ENCODE measurements at regions not wholly inside any gene's neighbourhood (a gene's known extent, or its start where the extent isn't known, plus 50 kb on each side); places are given as distances from the start of the nearest gene placed in this dataset.

DNA sequence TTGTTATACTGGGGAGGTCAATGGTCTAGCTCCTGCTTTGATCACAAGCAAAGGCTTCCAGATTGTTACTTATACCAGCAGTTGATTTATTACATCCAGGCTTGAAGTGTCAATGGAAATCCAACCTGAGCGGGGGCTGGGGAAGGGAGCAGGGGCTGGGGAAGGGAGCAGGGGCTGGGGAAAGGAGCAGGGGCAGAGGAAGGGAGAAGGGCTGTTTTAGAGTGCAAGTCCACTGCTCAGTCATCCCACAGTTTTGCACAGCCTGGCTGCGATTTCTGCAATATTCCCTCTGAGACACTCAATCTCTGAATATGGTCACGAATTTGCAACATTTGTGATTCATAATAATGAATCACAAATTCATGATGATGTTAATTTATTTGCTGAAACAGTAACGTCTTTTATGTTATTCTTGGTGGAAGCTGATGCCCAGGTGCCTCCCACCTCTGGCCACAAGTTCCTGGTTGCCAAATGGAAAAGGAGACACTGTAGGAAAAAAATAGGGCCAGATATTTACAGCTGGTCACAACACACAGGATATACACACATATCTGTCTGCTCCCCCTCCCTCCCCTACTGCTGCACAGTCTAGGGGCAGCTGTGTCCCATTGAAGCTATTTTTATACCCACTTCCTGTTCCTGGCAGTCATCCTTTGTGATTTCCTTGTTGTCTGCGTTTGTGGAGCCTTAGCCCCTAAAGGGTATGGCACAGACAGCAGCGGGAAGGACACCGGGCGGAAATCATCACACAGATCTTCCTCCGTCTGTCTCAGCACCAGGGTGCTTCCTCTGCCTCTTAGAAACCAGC lies 325.1 kb downstream of the GADD45G start:
- H3K4me3 ChIP-seq = no peak overlapping the region
- H3F3A ChIP-seq (replicated peaks; ENCODE audit: low read depth) = no peaks in the 10 kb centered on the region
- no peaks in the 10 kb centered on the region for H3K27me3 ChIP-seq (ENCODE audit: insufficient read depth)
- ATAC-seq (no peak), DNase-seq (ENCODE audit: low spot score) (no peak)
- no peak overlapping the region for H3K4me2 ChIP-seq
- Mint-ChIP-seq H3K27me3 (ENCODE audit: insufficient read depth, low read depth, poor library complexity) (peaks cover 5% of the 10 kb centered on the region), H3K27ac (no peak overlapping the region), H3K4me3 (no peak overlapping the region), H3K36me3 (ENCODE audit: low read depth) (no peaks in the 10 kb centered on the region), H3K4me1 (peaks cover 6% of the 10 kb centered on the region; the same call in 2 of the 3 replicates), H3K9me3 (no peaks in the 10 kb centered on the region)
- TF ChIP-seq, protein P1, sequence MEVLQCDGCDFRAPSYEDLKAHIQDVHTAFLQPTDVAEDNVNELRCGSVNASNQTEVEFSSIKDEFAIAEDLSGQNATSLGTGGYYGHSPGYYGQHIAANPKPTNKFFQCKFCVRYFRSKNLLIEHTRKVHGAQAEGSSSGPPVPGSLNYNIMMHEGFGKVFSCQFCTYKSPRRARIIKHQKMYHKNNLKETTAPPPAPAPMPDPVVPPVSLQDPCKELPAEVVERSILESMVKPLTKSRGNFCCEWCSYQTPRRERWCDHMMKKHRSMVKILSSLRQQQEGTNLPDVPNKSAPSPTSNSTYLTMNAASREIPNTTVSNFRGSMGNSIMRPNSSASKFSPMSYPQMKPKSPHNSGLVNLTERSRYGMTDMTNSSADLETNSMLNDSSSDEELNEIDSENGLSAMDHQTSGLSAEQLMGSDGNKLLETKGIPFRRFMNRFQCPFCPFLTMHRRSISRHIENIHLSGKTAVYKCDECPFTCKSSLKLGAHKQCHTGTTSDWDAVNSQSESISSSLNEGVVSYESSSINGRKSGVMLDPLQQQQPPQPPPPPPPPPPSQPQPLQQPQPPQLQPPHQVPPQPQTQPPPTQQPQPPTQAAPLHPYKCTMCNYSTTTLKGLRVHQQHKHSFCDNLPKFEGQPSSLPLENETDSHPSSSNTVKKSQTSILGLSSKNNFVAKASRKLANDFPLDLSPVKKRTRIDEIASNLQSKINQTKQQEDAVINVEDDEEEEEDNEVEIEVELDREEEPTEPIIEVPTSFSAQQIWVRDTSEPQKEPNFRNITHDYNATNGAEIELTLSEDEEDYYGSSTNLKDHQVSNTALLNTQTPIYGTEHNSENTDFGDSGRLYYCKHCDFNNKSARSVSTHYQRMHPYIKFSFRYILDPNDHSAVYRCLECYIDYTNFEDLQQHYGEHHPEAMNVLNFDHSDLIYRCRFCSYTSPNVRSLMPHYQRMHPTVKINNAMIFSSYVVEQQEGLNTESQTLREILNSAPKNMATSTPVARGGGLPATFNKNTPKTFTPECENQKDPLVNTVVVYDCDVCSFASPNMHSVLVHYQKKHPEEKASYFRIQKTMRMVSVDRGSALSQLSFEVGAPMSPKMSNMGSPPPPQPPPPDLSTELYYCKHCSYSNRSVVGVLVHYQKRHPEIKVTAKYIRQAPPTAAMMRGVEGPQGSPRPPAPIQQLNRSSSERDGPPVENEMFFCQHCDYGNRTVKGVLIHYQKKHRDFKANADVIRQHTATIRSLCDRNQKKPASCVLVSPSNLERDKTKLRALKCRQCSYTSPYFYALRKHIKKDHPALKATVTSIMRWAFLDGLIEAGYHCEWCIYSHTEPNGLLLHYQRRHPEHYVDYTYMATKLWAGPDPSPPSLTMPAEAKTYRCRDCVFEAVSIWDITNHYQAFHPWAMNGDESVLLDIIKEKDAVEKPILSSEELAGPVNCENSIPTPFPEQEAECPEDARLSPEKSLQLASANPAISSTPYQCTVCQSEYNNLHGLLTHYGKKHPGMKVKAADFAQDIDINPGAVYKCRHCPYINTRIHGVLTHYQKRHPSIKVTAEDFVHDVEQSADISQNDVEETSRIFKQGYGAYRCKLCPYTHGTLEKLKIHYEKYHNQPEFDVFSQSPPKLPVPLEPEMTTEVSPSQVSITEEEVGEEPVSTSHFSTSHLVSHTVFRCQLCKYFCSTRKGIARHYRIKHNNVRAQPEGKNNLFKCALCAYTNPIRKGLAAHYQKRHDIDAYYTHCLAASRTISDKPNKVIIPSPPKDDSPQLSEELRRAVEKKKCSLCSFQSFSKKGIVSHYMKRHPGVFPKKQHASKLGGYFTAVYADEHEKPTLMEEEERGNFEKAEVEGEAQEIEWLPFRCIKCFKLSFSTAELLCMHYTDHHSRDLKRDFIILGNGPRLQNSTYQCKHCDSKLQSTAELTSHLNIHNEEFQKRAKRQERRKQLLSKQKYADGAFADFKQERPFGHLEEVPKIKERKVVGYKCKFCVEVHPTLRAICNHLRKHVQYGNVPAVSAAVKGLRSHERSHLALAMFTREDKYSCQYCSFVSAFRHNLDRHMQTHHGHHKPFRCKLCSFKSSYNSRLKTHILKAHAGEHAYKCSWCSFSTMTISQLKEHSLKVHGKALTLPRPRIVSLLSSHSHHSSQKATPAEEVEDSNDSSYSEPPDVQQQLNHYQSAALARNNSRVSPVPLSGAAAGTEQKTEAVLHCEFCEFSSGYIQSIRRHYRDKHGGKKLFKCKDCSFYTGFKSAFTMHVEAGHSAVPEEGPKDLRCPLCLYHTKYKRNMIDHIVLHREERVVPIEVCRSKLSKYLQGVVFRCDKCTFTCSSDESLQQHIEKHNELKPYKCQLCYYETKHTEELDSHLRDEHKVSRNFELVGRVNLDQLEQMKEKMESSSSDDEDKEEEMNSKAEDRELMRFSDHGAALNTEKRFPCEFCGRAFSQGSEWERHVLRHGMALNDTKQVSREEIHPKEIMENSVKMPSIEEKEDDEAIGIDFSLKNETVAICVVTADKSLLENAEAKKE (CRISPR knock-in tag; IDR thresholded peaks at IDR 0.05) = no peak
- no peak for TF ChIP-seq JUNB (IDR thresholded peaks at IDR 0.05; ENCODE audit: unreplicated experiment)
- TF ChIP-seq ZNF114 (CRISPR knock-in tag; IDR thresholded peaks at IDR 0.05) = no peak
- no peak for TF ChIP-seq EZH2phosphoT487 (IDR thresholded peaks at IDR 0.05; ENCODE audit: unreplicated experiment)
- TF ChIP-seq, protein P2, sequence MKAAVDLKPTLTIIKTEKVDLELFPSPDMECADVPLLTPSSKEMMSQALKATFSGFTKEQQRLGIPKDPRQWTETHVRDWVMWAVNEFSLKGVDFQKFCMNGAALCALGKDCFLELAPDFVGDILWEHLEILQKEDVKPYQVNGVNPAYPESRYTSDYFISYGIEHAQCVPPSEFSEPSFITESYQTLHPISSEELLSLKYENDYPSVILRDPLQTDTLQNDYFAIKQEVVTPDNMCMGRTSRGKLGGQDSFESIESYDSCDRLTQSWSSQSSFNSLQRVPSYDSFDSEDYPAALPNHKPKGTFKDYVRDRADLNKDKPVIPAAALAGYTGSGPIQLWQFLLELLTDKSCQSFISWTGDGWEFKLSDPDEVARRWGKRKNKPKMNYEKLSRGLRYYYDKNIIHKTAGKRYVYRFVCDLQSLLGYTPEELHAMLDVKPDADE (IDR thresholded peaks at IDR 0.05) = no peak
- no peak for TF ChIP-seq POLR2AphosphoS5 (IDR thresholded peaks at IDR 0.05; ENCODE audit: low read depth)
- TF ChIP-seq STAT1 (IDR thresholded peaks at IDR 0.05; ENCODE audit: unreplicated experiment) = no peak
- TF ChIP-seq CREB1 (CRISPR knock-in tag; IDR thresholded peaks at IDR 0.05; ENCODE audit: low read depth) = no peak
- TF ChIP-seq, protein P3, sequence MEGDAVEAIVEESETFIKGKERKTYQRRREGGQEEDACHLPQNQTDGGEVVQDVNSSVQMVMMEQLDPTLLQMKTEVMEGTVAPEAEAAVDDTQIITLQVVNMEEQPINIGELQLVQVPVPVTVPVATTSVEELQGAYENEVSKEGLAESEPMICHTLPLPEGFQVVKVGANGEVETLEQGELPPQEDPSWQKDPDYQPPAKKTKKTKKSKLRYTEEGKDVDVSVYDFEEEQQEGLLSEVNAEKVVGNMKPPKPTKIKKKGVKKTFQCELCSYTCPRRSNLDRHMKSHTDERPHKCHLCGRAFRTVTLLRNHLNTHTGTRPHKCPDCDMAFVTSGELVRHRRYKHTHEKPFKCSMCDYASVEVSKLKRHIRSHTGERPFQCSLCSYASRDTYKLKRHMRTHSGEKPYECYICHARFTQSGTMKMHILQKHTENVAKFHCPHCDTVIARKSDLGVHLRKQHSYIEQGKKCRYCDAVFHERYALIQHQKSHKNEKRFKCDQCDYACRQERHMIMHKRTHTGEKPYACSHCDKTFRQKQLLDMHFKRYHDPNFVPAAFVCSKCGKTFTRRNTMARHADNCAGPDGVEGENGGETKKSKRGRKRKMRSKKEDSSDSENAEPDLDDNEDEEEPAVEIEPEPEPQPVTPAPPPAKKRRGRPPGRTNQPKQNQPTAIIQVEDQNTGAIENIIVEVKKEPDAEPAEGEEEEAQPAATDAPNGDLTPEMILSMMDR (conservative IDR thresholded peaks at IDR 0.05; ENCODE audit: low read depth in 2 of 2) = no peak
- no peak for TF ChIP-seq NANOG (IDR thresholded peaks at IDR 0.05; ENCODE audit: borderline replicate concordance)
- no peak for TF ChIP-seq EZH2 (IDR thresholded peaks at IDR 0.05; ENCODE audit: low read depth, unreplicated experiment)
- TF ChIP-seq, protein P4, sequence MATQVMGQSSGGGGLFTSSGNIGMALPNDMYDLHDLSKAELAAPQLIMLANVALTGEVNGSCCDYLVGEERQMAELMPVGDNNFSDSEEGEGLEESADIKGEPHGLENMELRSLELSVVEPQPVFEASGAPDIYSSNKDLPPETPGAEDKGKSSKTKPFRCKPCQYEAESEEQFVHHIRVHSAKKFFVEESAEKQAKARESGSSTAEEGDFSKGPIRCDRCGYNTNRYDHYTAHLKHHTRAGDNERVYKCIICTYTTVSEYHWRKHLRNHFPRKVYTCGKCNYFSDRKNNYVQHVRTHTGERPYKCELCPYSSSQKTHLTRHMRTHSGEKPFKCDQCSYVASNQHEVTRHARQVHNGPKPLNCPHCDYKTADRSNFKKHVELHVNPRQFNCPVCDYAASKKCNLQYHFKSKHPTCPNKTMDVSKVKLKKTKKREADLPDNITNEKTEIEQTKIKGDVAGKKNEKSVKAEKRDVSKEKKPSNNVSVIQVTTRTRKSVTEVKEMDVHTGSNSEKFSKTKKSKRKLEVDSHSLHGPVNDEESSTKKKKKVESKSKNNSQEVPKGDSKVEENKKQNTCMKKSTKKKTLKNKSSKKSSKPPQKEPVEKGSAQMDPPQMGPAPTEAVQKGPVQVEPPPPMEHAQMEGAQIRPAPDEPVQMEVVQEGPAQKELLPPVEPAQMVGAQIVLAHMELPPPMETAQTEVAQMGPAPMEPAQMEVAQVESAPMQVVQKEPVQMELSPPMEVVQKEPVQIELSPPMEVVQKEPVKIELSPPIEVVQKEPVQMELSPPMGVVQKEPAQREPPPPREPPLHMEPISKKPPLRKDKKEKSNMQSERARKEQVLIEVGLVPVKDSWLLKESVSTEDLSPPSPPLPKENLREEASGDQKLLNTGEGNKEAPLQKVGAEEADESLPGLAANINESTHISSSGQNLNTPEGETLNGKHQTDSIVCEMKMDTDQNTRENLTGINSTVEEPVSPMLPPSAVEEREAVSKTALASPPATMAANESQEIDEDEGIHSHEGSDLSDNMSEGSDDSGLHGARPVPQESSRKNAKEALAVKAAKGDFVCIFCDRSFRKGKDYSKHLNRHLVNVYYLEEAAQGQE (IDR thresholded peaks at IDR 0.05; ENCODE audit: unreplicated experiment) = no peak
- TF ChIP-seq ZNF331 (CRISPR knock-in tag; IDR thresholded peaks at IDR 0.05; ENCODE audit: low read depth) = no peak
- no peaks in the 10 kb centered on the region for H3K79me2 ChIP-seq (replicated peaks; ENCODE audit: insufficient read depth)
- H4K20me1 ChIP-seq (replicated peaks; ENCODE audit: insufficient read depth) = no peaks in the 10 kb centered on the region
- H3K36me3 ChIP-seq (ENCODE audit: insufficient read depth) = no peaks in the 10 kb centered on the region
- no peak overlapping the region for H3K27ac ChIP-seq (ENCODE audit: low read depth)
- H3K9me2 ChIP-seq (ENCODE audit: insufficient read depth) = peaks cover 6% of the 10 kb centered on the region; the same call in 1 of the 2 replicates
- no peaks in the 10 kb centered on the region for H3K4me1 ChIP-seq (ENCODE audit: insufficient read depth)
- H2AFZ ChIP-seq = no peak overlapping the region

Data from GM23338 (cell line).